Adipocyte (in vitro differentiated cells): ENCODE measurements at regions not wholly inside any gene's neighbourhood (a gene's known extent, or its start where the extent isn't known, plus 50 kb on each side); places are given as distances from the start of the nearest gene placed in this dataset.
A peak's percentile ranks its signal among the peaks of the same experiment; 100 is the strongest.

Source experiments
- DNase-seq: peaks from one replicate; pipeline ENCODE4 v3.0.0-alpha.2; 2015; ENCODE audit warnings: low read depth
- H3K27me3 ChIP-seq: replicated peaks from 2 replicates; pipeline ENCODE4 v1.7.0; 2013; ENCODE audit warnings: mild to moderate bottlenecking, low read length, moderate library complexity; ENCODE audit not compliant: control insufficient read depth, insufficient read depth
- H3K36me3 ChIP-seq: 2 replicates; pipeline ENCODE4 v1.7.0; 2013; ENCODE audit warnings: low read length, mild to moderate bottlenecking, moderate library complexity; ENCODE audit not compliant: control insufficient read depth, insufficient read depth, severe bottlenecking
- H3K4me1 ChIP-seq: 2 replicates; pipeline ENCODE4 v1.7.0; 2013; ENCODE audit warnings: mild to moderate bottlenecking, low read length, moderate library complexity; ENCODE audit not compliant: control insufficient read depth, insufficient read depth
- H3K4me3 ChIP-seq: 2 replicates; pipeline ENCODE4 v1.7.0; 2013; ENCODE audit warnings: mild to moderate bottlenecking, low read length, moderate library complexity
- H3K9ac ChIP-seq: 2 replicates; pipeline ENCODE4 v1.7.0; 2013; ENCODE audit warnings: mild to moderate bottlenecking, low read length, moderate library complexity
- H3K9me3 ChIP-seq: 2 replicates; pipeline ENCODE4 v1.7.0; 2013; ENCODE audit warnings: mild to moderate bottlenecking, low read length, moderate library complexity; ENCODE audit not compliant: control insufficient read depth

DNA sequence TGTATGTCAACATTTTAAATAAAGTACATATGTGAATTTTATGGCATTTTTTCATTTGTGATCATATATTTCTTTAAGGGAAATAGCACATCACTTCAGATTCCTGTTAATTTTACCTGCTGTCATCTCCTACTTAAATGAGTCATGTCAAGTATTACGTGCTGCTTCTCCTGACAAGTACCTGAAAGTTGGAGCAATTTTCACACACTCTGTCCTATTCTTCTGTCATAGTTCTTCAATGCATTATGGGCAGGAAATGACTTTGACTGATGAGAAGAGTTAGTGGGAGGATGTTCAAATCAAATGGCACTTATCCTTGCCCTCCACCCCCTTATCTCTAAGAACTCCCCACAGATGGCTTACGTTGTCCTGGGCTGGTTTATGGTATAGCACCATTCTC lies 64.2 kb upstream of the SYTL5 start:
- Histone ChIP-seq H3K27me3 (no peaks in the 10 kb centered on the region), H3K9me3 (no peaks in the 10 kb centered on the region), H3K36me3 (no peaks in the 10 kb centered on the region), H3K4me1 (no peaks in the 10 kb centered on the region), H3K4me3 (no peak overlapping the region), H3K9ac (no peak overlapping the region)
- no peak for DNase-seq

DNA sequence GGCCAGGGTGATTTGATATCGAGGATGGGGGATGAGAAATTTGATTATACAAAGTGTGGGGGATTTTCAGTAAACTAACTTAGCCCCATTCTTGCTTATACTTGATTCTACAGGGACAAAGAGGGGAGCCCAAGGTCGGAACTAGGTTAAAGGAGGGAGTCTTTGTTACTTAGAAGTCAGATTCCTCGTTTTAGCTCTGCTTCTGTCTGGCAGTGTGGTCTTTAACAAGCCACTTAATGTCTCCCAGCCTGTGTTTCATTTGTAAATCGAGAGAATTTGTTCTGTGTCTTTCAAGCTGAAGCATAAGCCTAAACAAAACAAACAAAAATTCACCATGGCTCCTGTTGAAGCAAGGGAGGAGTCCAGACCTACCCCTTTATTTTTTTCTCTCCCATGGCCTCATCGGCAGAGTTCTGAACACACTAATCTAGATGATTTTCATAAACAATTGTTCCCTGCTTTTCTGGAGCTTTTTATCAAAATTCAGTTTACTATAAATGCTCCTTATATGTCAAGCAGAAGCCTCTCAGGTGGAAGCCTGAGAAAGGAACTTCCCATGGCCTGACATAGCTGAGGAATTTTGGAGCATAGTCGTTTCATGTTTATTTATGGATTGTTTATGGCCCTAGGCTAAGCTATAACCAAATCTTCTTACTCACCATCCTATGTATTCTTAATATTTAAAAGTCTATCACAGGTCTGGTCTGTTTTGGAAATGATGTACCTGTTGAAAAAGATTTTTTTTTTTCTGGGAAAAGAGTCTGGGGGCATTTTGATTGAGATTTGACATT lies 62.6 kb upstream of the SYTL5 start:
- peak; percentile 11 for DNase-seq
- H3K9me3 ChIP-seq, result no peaks in the 10 kb centered on the region

DNA sequence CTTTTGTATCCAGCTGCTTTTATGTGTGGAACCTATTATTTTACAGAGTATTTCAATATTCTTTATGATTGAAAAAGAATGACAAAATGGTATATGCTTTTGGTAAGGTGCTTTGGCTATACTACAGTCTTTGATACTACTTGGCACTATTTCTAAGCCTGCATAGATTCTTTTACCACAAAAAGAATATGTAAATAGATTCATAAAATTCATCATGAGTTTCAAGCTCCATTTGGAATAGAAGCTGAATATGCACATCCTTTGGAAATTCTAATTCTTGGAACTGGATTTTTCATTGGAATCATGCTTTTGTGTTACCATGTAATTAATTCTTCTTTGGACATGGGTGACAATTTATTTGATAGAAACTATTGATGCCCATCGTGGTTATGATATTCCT lies 60.2 kb upstream of the SYTL5 start:
- Histone ChIP-seq H3K9ac (no peak overlapping the region), H3K4me3 (no peak overlapping the region), H3K4me1 (no peaks in the 10 kb centered on the region), H3K27me3 (no peaks in the 10 kb centered on the region), H3K9me3 (no peaks in the 10 kb centered on the region), H3K36me3 (no peaks in the 10 kb centered on the region)
- no peak for DNase-seq

More for the DNA sequence above, 62.6 kb upstream of the SYTL5 start:
- no peaks in the 10 kb centered on the region for H3K27me3 ChIP-seq
- no peaks in the 10 kb centered on the region for H3K36me3 ChIP-seq
- no peaks in the 10 kb centered on the region for H3K4me1 ChIP-seq
- no peak overlapping the region for H3K9ac ChIP-seq
- no peak overlapping the region for H3K4me3 ChIP-seq

DNA sequence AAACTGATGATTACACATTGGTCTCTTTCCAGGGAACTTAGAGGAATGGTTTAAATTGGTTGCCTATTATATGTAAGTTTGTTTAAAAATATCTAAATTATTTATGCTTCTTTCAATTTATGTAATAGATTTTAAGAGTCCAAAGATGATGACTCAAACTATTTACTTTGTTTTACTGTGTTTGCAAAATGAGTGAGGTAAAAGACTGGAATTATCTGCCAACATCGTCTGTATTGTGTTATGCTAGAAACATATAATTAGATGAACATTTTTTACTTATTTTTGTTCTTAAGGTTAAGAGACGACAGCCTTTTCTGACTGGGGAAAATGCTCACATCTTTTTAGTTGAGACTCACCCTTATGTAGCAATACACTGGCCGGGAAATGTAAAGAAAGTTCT lies 51.1 kb upstream of the SYTL5 start:
- Histone ChIP-seq H3K36me3 (no peaks in the 10 kb centered on the region), H3K9ac (no peak overlapping the region), H3K4me1 (no peaks in the 10 kb centered on the region), H3K9me3 (peaks cover 4% of the 10 kb centered on the region), H3K4me3 (no peak overlapping the region), H3K27me3 (peaks cover 11% of the 10 kb centered on the region)
- DNase-seq, result peak; percentile 7

DNA sequence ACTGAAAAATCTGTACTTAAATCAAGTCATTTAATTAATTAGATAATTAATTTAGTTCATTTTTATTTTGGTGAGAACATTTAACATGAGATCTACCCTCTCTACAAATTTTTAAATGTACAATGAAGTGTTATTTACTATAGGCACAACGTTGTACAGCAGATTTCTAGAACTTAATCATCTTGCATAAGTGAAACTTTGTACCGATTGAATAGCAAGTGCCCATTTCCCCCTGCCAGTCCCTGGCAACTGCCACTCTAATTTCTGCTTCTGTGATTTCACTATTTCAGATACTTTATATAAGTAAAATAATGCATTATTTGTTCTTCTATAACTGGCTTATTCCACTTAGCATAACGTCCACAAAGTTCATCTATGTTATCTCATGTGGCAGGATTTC lies 50.1 kb upstream of the SYTL5 start:
- Histone ChIP-seq H3K4me3 (no peak overlapping the region), H3K36me3 (no peaks in the 10 kb centered on the region), H3K9ac (no peak overlapping the region), H3K4me1 (no peaks in the 10 kb centered on the region), H3K27me3 (peaks cover 11% of the 10 kb centered on the region), H3K9me3 (peaks cover 4% of the 10 kb centered on the region)
- no peak for DNase-seq
